K562 (cell line): ENCODE measurements at regions not wholly inside any gene's neighbourhood (a gene's known extent, or its start where the extent isn't known, plus 50 kb on each side); places are given as distances from the start of the nearest gene placed in this dataset.

ENCODE experiments used
- ATAC-seq: fragments of 200-7000 bp; cut with Tn5 transposase; 3 replicates; pipeline ENCODE4 v1.9.1; 2020; ENCODE audit warnings: moderate library complexity
- BruUV-seq: library from RNA; stranded (reverse); fragments of 400-500 nt; replicated peaks from 2 replicates; lab custom pipeline; 2021; lab: Mats Ljungman, UMichigan
- CTCF ChIA-PET: fragments of 300-600 bp; formaldehyde crosslinking; extraction: SDS; loops from one replicate; lab custom pipeline; 2021; ENCODE audit warnings: low intra/inter-chr PET ratio; lab: Yijun Ruan, JAX
- POLR2A ChIA-PET: fragments of 300-600, 350-650 bp; sonication (Branson Sonifier 250); formaldehyde crosslinking; extraction: SDS; loops from one replicate; lab custom pipeline; 2021; ENCODE audit warnings: antibody characterized with exemption, inconsistent platforms; lab: Yijun Ruan, JAX
- DNase-seq, 4 experiments: peaks; one replicate each; pipeline versions ENCODE4 v3.0.0 to v3.0.0-alpha.2; 2011 to 2018; ENCODE audit warnings: low spot score in 3 of 4, mixed read lengths in 3 of 4; ENCODE audit errors: extremely low read depth in 1 of 4
- FAIRE-seq: peaks from 2 replicates; lab custom pipeline; 2011; peaks lifted over from hg19 to GRCh38; lab: Jason Lieb, UNC
- H2AFZ ChIP-seq: 2 replicates; pipeline ENCODE4 v1.6.0; 2011; ENCODE audit warnings: low read depth, low read length, control low read depth, inconsistent platforms
- H3K27ac ChIP-seq: fragments of 200-600 bp; 3 replicates; pipeline ENCODE4 v1.8.0; 2011; ENCODE audit warnings: low read depth, mild to moderate bottlenecking, control low read depth, inconsistent platforms, low read length, moderate library complexity, mixed read lengths; ENCODE audit errors: extremely low read depth
- H3K27me3 ChIP-seq, 2 experiments: fragments of 300-600 bp in 1 of 2; 2 replicates in 1 of 2; 3 replicates in 1 of 2; pipeline versions ENCODE4 v1.6.0 to v1.8.0; 2011; ENCODE audit warnings: inconsistent platforms in 2 of 2, low read length in 2 of 2, mild to moderate bottlenecking in 1 of 2, mixed read lengths in 1 of 2, moderate library complexity in 1 of 2; ENCODE audit not compliant: control insufficient read depth in 2 of 2, insufficient read depth in 2 of 2
- H3K36me3 ChIP-seq: fragments of 300-600 bp; 3 replicates; pipeline ENCODE4 v1.8.0; 2011; ENCODE audit warnings: mild to moderate bottlenecking, low read length, inconsistent platforms; ENCODE audit not compliant: control insufficient read depth, insufficient read depth
- H3K4me1 ChIP-seq, 2 experiments: fragments of 200-600 bp in 1 of 2; replicated peaks in 1 of 2; 2 replicates in 1 of 2; 3 replicates in 1 of 2; pipeline versions ENCODE4 v1.5.1 to v1.8.0; 2011; ENCODE audit warnings: inconsistent platforms in 2 of 2, low read length in 2 of 2, mild to moderate bottlenecking in 1 of 2, mixed read lengths in 1 of 2, moderate library complexity in 1 of 2; ENCODE audit not compliant: control insufficient read depth in 2 of 2, insufficient read depth in 2 of 2
- H3K4me2 ChIP-seq: 2 replicates; pipeline ENCODE4 v1.6.1; 2011; ENCODE audit warnings: low read length, control low read depth, inconsistent platforms, mixed read lengths; ENCODE audit not compliant: insufficient read depth
- H3K4me3 ChIP-seq: fragments of 200-600 bp; sonication (generic), shearing (Covaris generic); 2 replicates; pipeline ENCODE4 v1.5.1; 2016; ENCODE audit warnings: control low read depth, inconsistent platforms
- H3K79me2 ChIP-seq: fragments of 200-600 bp; 3 replicates; pipeline ENCODE4 v1.8.0; 2011; ENCODE audit warnings: low read length, inconsistent platforms; ENCODE audit not compliant: control insufficient read depth, insufficient read depth
- H3K9ac ChIP-seq, 2 experiments: 2 replicates each; pipeline versions ENCODE4 v1.6.0 to v1.6.1; 2011; ENCODE audit warnings: low read depth in 2 of 2, low read length in 2 of 2, control low read depth in 1 of 2, inconsistent platforms in 1 of 2, mild to moderate bottlenecking in 1 of 2, mixed read lengths in 1 of 2; ENCODE audit not compliant: insufficient read depth in 1 of 2
- H3K9me1 ChIP-seq: one replicate; pipeline ENCODE4 v1.6.0; 2011; ENCODE audit warnings: inconsistent platforms, mild to moderate bottlenecking, low read length, moderate library complexity; ENCODE audit not compliant: control insufficient read depth, insufficient read depth
- H3K9me3 ChIP-seq: replicated peaks from 2 replicates; pipeline ENCODE4 v1.5.1; 2011; ENCODE audit warnings: low read depth, low read length, inconsistent platforms; ENCODE audit not compliant: control insufficient read depth, insufficient read depth
- H4K20me1 ChIP-seq: replicated peaks from 2 replicates; pipeline ENCODE4 v1.6.1; 2011; ENCODE audit warnings: low read length, inconsistent platforms, mixed read lengths; ENCODE audit not compliant: control insufficient read depth, insufficient read depth
- CEBPB ChIP-seq: fragments of 450-650 bp; IDR thresholded peaks from 2 replicates; pipeline ENCODE4 v1.6.1; 2016; ENCODE audit warnings: missing genetic modification characterization, missing compliant biosample characterization
- ETV1 ChIP-seq: fragments of 450-650 bp; conservative IDR thresholded peaks from 2 replicates; pipeline ENCODE4 v1.6.1; 2016; ENCODE audit warnings: missing genetic modification characterization, control low read depth, low read depth, missing compliant biosample characterization
- GABPB1 ChIP-seq: sonication (generic); formaldehyde crosslinking; IDR thresholded peaks from 2 replicates; pipeline ENCODE4 v1.8.0; 2022; ENCODE audit warnings: mild to moderate bottlenecking, missing genetic modification reagents
- GTF3C2 ChIP-seq: IDR thresholded peaks from 3 replicates; pipeline ENCODE4 v1.6.1; 2011; ENCODE audit warnings: borderline replicate concordance, mild to moderate bottlenecking, moderate library complexity; ENCODE audit not compliant: insufficient read length; ENCODE audit errors: extremely low read depth
- HNRNPL ChIP-seq: fragments of 200-400 bp; formaldehyde crosslinking; IDR thresholded peaks from 2 replicates; pipeline ENCODE4 v1.6.1; 2017; ENCODE audit warnings: low read depth, mild to moderate bottlenecking, low read length
- JUND ChIP-seq, 2 experiments: IDR thresholded peaks; 2 replicates in 1 of 2; 3 replicates in 1 of 2; pipeline ENCODE4 v1.6.1; 2011; ENCODE audit warnings: borderline replicate concordance in 2 of 2, low read depth in 2 of 2, low read length in 2 of 2, improper control_type of control experiment in 1 of 2, missing biosample characterization in 1 of 2, missing genetic modification characterization in 1 of 2, missing genetic modification reagents in 1 of 2
- NFXL1 ChIP-seq: fragments of 450-650 bp; formaldehyde crosslinking; IDR thresholded peaks from 2 replicates; pipeline ENCODE4 v1.4.0; 2021; ENCODE audit warnings: mild to moderate bottlenecking
- RBFOX2 ChIP-seq: fragments of 200-400 bp; formaldehyde crosslinking; IDR thresholded peaks from 2 replicates; pipeline ENCODE4 v1.6.1; 2017; ENCODE audit warnings: low read depth, mild to moderate bottlenecking, low read length, moderate library complexity
- SNIP1 ChIP-seq: fragments of 450-650 bp; IDR thresholded peaks from 2 replicates; pipeline ENCODE4 v1.7.1; 2017; ENCODE audit warnings: low read depth, mild to moderate bottlenecking
- UBTF ChIP-seq, 2 experiments: IDR thresholded peaks; 2 replicates each; pipeline ENCODE4 v1.6.1; 2012; ENCODE audit warnings: improper control_type of control experiment in 2 of 2, low read depth in 2 of 2, low read length in 2 of 2, borderline replicate concordance in 1 of 2
- ZBTB26 ChIP-seq: fragments of 450-650 bp; formaldehyde crosslinking; IDR thresholded peaks from 2 replicates; pipeline ENCODE4 v1.4.0; 2022; ENCODE audit warnings: missing genetic modification characterization
- ZNF175 ChIP-seq: fragments of 200-800 bp; sonication (Bioruptor generic); IDR thresholded peaks from 2 replicates; pipeline ENCODE4 v1.6.1; 2016; ENCODE audit warnings: low read depth, mild to moderate bottlenecking, missing genetic modification characterization, missing compliant biosample characterization
- ZNF512 ChIP-seq: IDR thresholded peaks from 2 replicates; pipeline ENCODE4 v1.6.1; 2016; ENCODE audit warnings: missing genetic modification characterization, missing compliant biosample characterization
- WGBS: fragments of 100-300 bp; shearing (Covaris generic); methylation state at CpG from one replicate; pipeline ENCODE4 v1.1.6; 2016; ENCODE audit warnings: low coverage, mixed read lengths; ENCODE audit not compliant: insufficient coverage; ENCODE audit errors: missing lambda C conversion rate; 5-methylcytosine and 5-hydroxymethylcytosine counted together
- in situ Hi-C: fragments of 300-500 bp; cut with MboI; formaldehyde crosslinking; loops from 4 replicates; pipeline ENCODE4 v1.15.0; 2018; ENCODE audit warnings: inconsistent platforms, mixed read lengths
- intact Hi-C: fragments of 100-400 bp; cut with micrococcal nuclease; formaldehyde crosslinking; loops from 2 replicates; pipeline ENCODE4 v1.14.2; 2022

GRCh38 chr7:21054427-21055112, 267.9 kb upstream of the SP8 start:
- H3K9me3 ChIP-seq: no peaks in the 10 kb centered on the region
- 4% methylated on average over 5 of the region's 5 CpGs for WGBS
- no peaks in the 10 kb centered on the region for H3K9me1 ChIP-seq
- H2AFZ ChIP-seq: no peak overlapping the region
- no TSS peak for BruUV-seq
- POLR2A ChIA-PET: no interaction called here
- no peaks in the 10 kb centered on the region for H4K20me1 ChIP-seq
- H3K27ac ChIP-seq: no peak overlapping the region
- no peak for DNase-seq
- no peak overlapping the region for H3K9ac ChIP-seq
- in situ Hi-C loops: no loop called here
- no peaks in the 10 kb centered on the region for H3K36me3 ChIP-seq
- H3K79me2 ChIP-seq: no peaks in the 10 kb centered on the region
- CTCF ChIA-PET: no interaction called here
- intact Hi-C loops: no loop called here
- H3K27me3 ChIP-seq: no peaks in the 10 kb centered on the region
- no peaks in the 10 kb centered on the region for H3K4me1 ChIP-seq
- H3K4me3 ChIP-seq: no peak overlapping the region
- H3K4me2 ChIP-seq: no peak overlapping the region
- ATAC-seq: no peak
- FAIRE-seq: no peak
- TF ChIP-seq ZBTB26 (CRISPR knock-in tag) (no peak), ETV1 (tag) (no peak), UBTF (IDR thresholded peaks at IDR 0.05; ENCODE audit: borderline replicate concordance in 1 of 2, low read depth in 2 of 2, low read length in 2 of 2) (no peak), GABPB1 (CRISPR knock-in tag) (no peak), GTF3C2 (no peak), RBFOX2 (no peak), NFXL1 (CRISPR knock-in tag) (no peak), ZNF175 (CRISPR knock-in tag) (no peak), HNRNPL (no peak), SNIP1 (no peak), CEBPB (tag) (no peak), JUND (IDR thresholded peaks at IDR 0.05; ENCODE audit: borderline replicate concordance, low read depth, low read length) (no peak), JUND (tag; IDR thresholded peaks at IDR 0.05; ENCODE audit: borderline replicate concordance, low read depth, low read length) (no peak), ZNF512 (tag) (no peak)
